B cell (primary cell): ENCODE measurements at regions not wholly inside any gene's neighbourhood (a gene's known extent, or its start where the extent isn't known, plus 50 kb on each side); places are given as distances from the start of the nearest gene placed in this dataset.

Experiments
- ATAC-seq: fragments of 200-7000 bp; cut with Tn5 transposase; one replicate; pipeline ENCODE4 v1.10.0; 2021; ENCODE audit warnings: low read depth, mild to moderate bottlenecking, moderate number of reproducible peaks, moderate library complexity
- CTCF ChIA-PET: fragments of 350-600 bp; sonication (Branson Sonifier 250); formaldehyde crosslinking; loops from one replicate; lab custom pipeline; 2021; ENCODE audit warnings: antibody characterized with exemption, inconsistent platforms; lab: Charles Lee
- POLR2A ChIA-PET: fragments of 350-600 bp; sonication (Branson Sonifier 250); formaldehyde crosslinking; loops from one replicate; lab custom pipeline; 2021; ENCODE audit warnings: antibody characterized with exemption; lab: Charles Lee
- DNase-seq: peaks from one replicate; pipeline ENCODE4 v3.0.0; 2013
- H2AFZ ChIP-seq: 2 replicates; pipeline ENCODE4 v1.6.1; 2012; ENCODE audit warnings: mild to moderate bottlenecking, low read depth, low read length; ENCODE audit not compliant: insufficient read depth, poor library complexity, severe bottlenecking
- H3K27ac ChIP-seq, 2 donors: 1 replicate in 1 of 2; 2 replicates in 1 of 2; pipeline ENCODE4 v1.5.1; 2012 to 2013; ENCODE audit warnings: low read length in 2 of 2, mild to moderate bottlenecking in 2 of 2, moderate library complexity in 1 of 2
- H3K27me3 ChIP-seq, 4 experiments: fragments of 200-600 bp in 1 of 4; sonication (generic) in 1 of 4; replicated peaks in 1 of 4; 1 replicate in 2 of 4; 2 replicates in 2 of 4; pipeline versions ENCODE4 v1.6.1 to v1.7.0; 2013 to 2016; ENCODE audit warnings: low read length in 3 of 4, mild to moderate bottlenecking in 2 of 4, mixed read lengths in 1 of 4, moderate library complexity in 1 of 4; ENCODE audit not compliant: insufficient read depth in 4 of 4, control insufficient read depth in 3 of 4; ENCODE audit errors: control extremely low read depth in 1 of 4
- H3K36me3 ChIP-seq, 2 experiments: replicated peaks in 1 of 2; 1 replicate in 1 of 2; 2 replicates in 1 of 2; pipeline versions ENCODE4 v1.6.1 to v1.7.1; 2013; ENCODE audit warnings: low read length in 1 of 2; ENCODE audit not compliant: insufficient read depth in 2 of 2, control insufficient read depth in 1 of 2; ENCODE audit errors: control extremely low read depth in 1 of 2, extremely low read depth in 1 of 2
- H3K4me1 ChIP-seq, 2 donors: fragments of 200-600 bp in 1 of 2; sonication (generic) in 1 of 2; 1 replicate in 1 of 2; 2 replicates in 1 of 2; pipeline versions ENCODE4 v1.5.1 to v1.6.1; 2013 to 2017; ENCODE audit warnings: low read length in 2 of 2; ENCODE audit not compliant: control insufficient read depth in 2 of 2, insufficient read depth in 2 of 2
- H3K4me2 ChIP-seq: replicated peaks from 2 replicates; pipeline ENCODE3; 2012; ENCODE audit warnings: mild to moderate bottlenecking, low read depth, low read length; ENCODE audit not compliant: poor library complexity, severe bottlenecking
- H3K4me3 ChIP-seq, 5 experiments: fragments of 200-600 bp in 1 of 5; sonication (generic) in 1 of 5; 1 replicate in 3 of 5; 2 replicates in 2 of 5; pipeline versions ENCODE4 v1.5.1 to v1.7.0; 2011 to 2016; ENCODE audit warnings: low read length in 4 of 5, mild to moderate bottlenecking in 4 of 5, low read depth in 2 of 5, control low read depth in 1 of 5, moderate library complexity in 1 of 5; ENCODE audit not compliant: insufficient read depth in 1 of 5; ENCODE audit errors: control extremely low read depth in 1 of 5, extremely low read depth in 1 of 5
- H3K79me2 ChIP-seq: fragments of 200-600 bp; sonication (generic); one replicate; pipeline ENCODE4 v1.6.0; 2016; ENCODE audit warnings: low read length; ENCODE audit not compliant: control insufficient read depth, insufficient read depth
- H3K9ac ChIP-seq: fragments of 200-600 bp; sonication (generic); 2 replicates; pipeline ENCODE4 v1.6.1; 2017; ENCODE audit warnings: mild to moderate bottlenecking, low read length, moderate library complexity
- H3K9me3 ChIP-seq, 3 donors: one replicate each; pipeline versions ENCODE4 v1.6.1 to v1.7.1; 2013; ENCODE audit warnings: low read length in 2 of 3; ENCODE audit not compliant: control insufficient read depth in 2 of 3, insufficient read depth in 1 of 3; ENCODE audit errors: control extremely low read depth in 1 of 3
- H4K20me1 ChIP-seq: 2 replicates; pipeline ENCODE4 v1.6.0; 2012; ENCODE audit warnings: mild to moderate bottlenecking, low read length; ENCODE audit not compliant: insufficient read depth, control insufficient read depth, poor library complexity, severe bottlenecking
- H3K27ac Mint-ChIP-seq: one replicate; pipeline ENCODE4 v1.8.0; 2021; ENCODE audit warnings: mixed read lengths
- H3K27me3 Mint-ChIP-seq: one replicate; pipeline ENCODE4 v1.8.0; 2021; ENCODE audit warnings: mixed read lengths
- H3K4me1 Mint-ChIP-seq: one replicate; pipeline ENCODE4 v1.8.0; 2021; ENCODE audit warnings: mixed read lengths
- H3K4me3 Mint-ChIP-seq: one replicate; pipeline ENCODE4 v1.8.0; 2021; ENCODE audit warnings: mixed read lengths
- H3K9me3 Mint-ChIP-seq: one replicate; pipeline ENCODE4 v1.8.0; 2022; ENCODE audit warnings: mixed read lengths; ENCODE audit not compliant: insufficient read depth
- CTCF ChIP-seq: fragments of 200-600 bp; IDR thresholded peaks from one replicate; pipeline ENCODE4 v1.8.0; 2022; ENCODE audit warnings: antibody characterized with exemption, mild to moderate bottlenecking
- EZH2 ChIP-seq: IDR thresholded peaks from 2 replicates; pipeline ENCODE4 v1.6.1; 2012; ENCODE audit warnings: borderline replicate concordance, low read depth, mild to moderate bottlenecking, moderate library complexity, low read length; ENCODE audit not compliant: insufficient read depth, poor library complexity, severe bottlenecking
- whole genome bisulfite sequencing: methylation state at CpG from one replicate; pipeline ENCODE4 v1.1.5; 2013; ENCODE audit warnings: missing lambda C conversion rate; ENCODE audit not compliant: insufficient coverage; 5-methylcytosine and 5-hydroxymethylcytosine counted together
- intact Hi-C: fragments of 100-400 bp; cut with micrococcal nuclease; formaldehyde crosslinking; loops from one replicate; pipeline ENCODE4 v1.10.0; 2022

- Histone ChIP-seq H3K27ac (no peak overlapping the region), H3K9ac (no peak overlapping the region), H3K36me3 (no peaks in the 10 kb centered on the region), H3K4me2 (no peak overlapping the region), H2AFZ (no peak overlapping the region), H3K9me3 (peaks cover 0 to 22% (median 0%) of the 10 kb centered on the region in 3 donors), H3K79me2 (no peaks in the 10 kb centered on the region), H4K20me1 (no peaks in the 10 kb centered on the region), H3K4me1 (peaks cover 7 to 9% of the 10 kb centered on the region in 2 donors), H3K27me3 (no peaks in the 10 kb centered on the region), H3K4me3 (no peak overlapping the region)
- CTCF ChIA-PET: no interaction called here
- Mint-ChIP-seq H3K4me3 (no peak overlapping the region), H3K27me3 (no peaks in the 10 kb centered on the region), H3K4me1 (peaks cover 11% of the 10 kb centered on the region), H3K9me3 (no peaks in the 10 kb centered on the region), H3K27ac (no peak overlapping the region)
- ATAC-seq (no peak), DNase-seq (no peak)
- intact Hi-C loops: no loop called here
- POLR2A ChIA-PET: no interaction called here
- WGBS: 73% methylated on average over 3 of the region's 7 CpGs
- TF ChIP-seq CTCF (no peak), EZH2 (no peak)
These were observed 141.8 kb downstream of the VRK1 start for GRCh38 chr14:96938946-96939345.

GRCh38 chr14:96940009-96940408 lies 142.8 kb downstream of the VRK1 start:
- H3K27ac Mint-ChIP-seq: no peak overlapping the region
- no peak overlapping the region for H3K4me3 Mint-ChIP-seq
- Histone ChIP-seq H3K27me3 (no peaks in the 10 kb centered on the region), H3K9me3 (peaks cover 0 to 22% (median 0%) of the 10 kb centered on the region in 3 donors), H2AFZ (no peak overlapping the region), H4K20me1 (no peaks in the 10 kb centered on the region), H3K9ac (no peak overlapping the region), H3K4me2 (no peak overlapping the region), H3K36me3 (no peaks in the 10 kb centered on the region), H3K79me2 (no peaks in the 10 kb centered on the region), H3K4me3 (no peak overlapping the region), H3K4me1 (peaks cover 7 to 9% of the 10 kb centered on the region in 2 donors), H3K27ac (no peak overlapping the region)
- no peaks in the 10 kb centered on the region for H3K27me3 Mint-ChIP-seq
- no peaks in the 10 kb centered on the region for H3K9me3 Mint-ChIP-seq
- TF ChIP-seq EZH2 (no peak), CTCF (no peak)
- DNase-seq (no peak), ATAC-seq (no peak)
- POLR2A ChIA-PET: no interaction called here
- CTCF ChIA-PET: no interaction called here
- intact Hi-C loops: no loop called here
- H3K4me1 Mint-ChIP-seq: peaks cover 11% of the 10 kb centered on the region
- 55% methylated on average over 3 of the region's 3 CpGs for WGBS
